RWPE2 (cell line): ENCODE measurements at regions not wholly inside any gene's neighbourhood (a gene's known extent, or its start where the extent isn't known, plus 50 kb on each side); places are given as distances from the start of the nearest gene placed in this dataset.
"Not testable (repeated sequence)": the region's sequence is repeated elsewhere in the genome, so short reads cannot be mapped to it uniquely, and the experiment has no call there.

Experiments used
- ATAC-seq: fragments of 200-7000 bp; cut with Tn5 transposase; 3 replicates; pipeline ENCODE4 v1.9.1; 2021; ENCODE audit warnings: low read depth
- DNase-seq: peaks from one replicate; pipeline ENCODE4 v3.0.0-alpha.2; 2020; ENCODE audit warnings: low spot score
- H3K27ac ChIP-seq: fragments of 450-650 bp; 2 replicates; pipeline ENCODE4 v1.5.1; 2017; ENCODE audit warnings: mild to moderate bottlenecking; ENCODE audit not compliant: poor library complexity, severe bottlenecking
- H3K27me3 ChIP-seq: fragments of 250-450 bp; sonication (Bioruptor Pico); 2 replicates; pipeline ENCODE4 v1.5.1; 2021; ENCODE audit warnings: mild to moderate bottlenecking, moderate library complexity; ENCODE audit not compliant: insufficient read depth, poor library complexity, severe bottlenecking
- H3K36me3 ChIP-seq: fragments of 250-450 bp; sonication (Bioruptor Pico); 2 replicates; pipeline ENCODE4 v1.5.1; 2020; ENCODE audit warnings: low read depth, mild to moderate bottlenecking, moderate library complexity
- H3K4me1 ChIP-seq: fragments of 250-450 bp; sonication (Bioruptor Pico); 2 replicates; pipeline ENCODE4 v1.5.1; 2021; ENCODE audit warnings: mild to moderate bottlenecking, moderate library complexity; ENCODE audit not compliant: insufficient read depth, poor library complexity, severe bottlenecking
- H3K4me3 ChIP-seq: fragments of 250-450 bp; sonication (Bioruptor Pico); 2 replicates; pipeline ENCODE4 v1.5.1; 2021; ENCODE audit warnings: mild to moderate bottlenecking, moderate library complexity; ENCODE audit not compliant: severe bottlenecking
- H3K9me3 ChIP-seq: fragments of 250-450 bp; sonication (Bioruptor Pico); 2 replicates; pipeline ENCODE4 v1.5.1; 2021; ENCODE audit warnings: mild to moderate bottlenecking, moderate library complexity; ENCODE audit not compliant: severe bottlenecking
- TF ChIP-seq, protein P1 (sequence below): fragments of 450-650 bp; IDR thresholded peaks from one replicate; pipeline ENCODE4 v1.5.1; 2017; ENCODE audit warnings: mild to moderate bottlenecking, moderate library complexity; ENCODE audit not compliant: poor library complexity, severe bottlenecking

DNA sequence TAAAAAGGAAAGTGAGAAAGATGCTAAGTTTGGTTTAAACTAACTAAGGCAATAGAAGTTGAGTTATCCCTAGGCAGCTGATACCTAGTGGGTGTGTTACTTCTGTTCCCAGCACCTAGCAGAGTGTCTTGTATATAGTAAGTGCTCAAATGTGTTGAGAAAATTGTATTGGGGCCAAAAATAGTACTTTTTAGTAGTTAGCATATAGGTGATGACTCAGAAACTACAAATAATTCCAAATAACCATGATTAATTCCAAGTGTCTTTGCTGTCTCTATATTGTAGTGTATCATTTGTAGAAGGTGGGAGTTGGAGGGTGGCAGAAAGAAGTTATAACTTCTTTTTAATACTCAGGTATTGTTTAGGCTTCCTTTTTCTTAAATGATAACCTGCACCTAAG is 362.7 kb downstream of the RND3 start:
- Histone ChIP-seq H3K36me3 (no peaks in the 10 kb centered on the region), H3K9me3 (no peaks in the 10 kb centered on the region), H3K4me1 (peaks cover 23% of the 10 kb centered on the region), H3K27me3 (no peaks in the 10 kb centered on the region), H3K4me3 (no peak overlapping the region), H3K27ac (no peak overlapping the region)
- ATAC-seq, result no peak
- no peak for DNase-seq
- TF ChIP-seq, protein P1, sequence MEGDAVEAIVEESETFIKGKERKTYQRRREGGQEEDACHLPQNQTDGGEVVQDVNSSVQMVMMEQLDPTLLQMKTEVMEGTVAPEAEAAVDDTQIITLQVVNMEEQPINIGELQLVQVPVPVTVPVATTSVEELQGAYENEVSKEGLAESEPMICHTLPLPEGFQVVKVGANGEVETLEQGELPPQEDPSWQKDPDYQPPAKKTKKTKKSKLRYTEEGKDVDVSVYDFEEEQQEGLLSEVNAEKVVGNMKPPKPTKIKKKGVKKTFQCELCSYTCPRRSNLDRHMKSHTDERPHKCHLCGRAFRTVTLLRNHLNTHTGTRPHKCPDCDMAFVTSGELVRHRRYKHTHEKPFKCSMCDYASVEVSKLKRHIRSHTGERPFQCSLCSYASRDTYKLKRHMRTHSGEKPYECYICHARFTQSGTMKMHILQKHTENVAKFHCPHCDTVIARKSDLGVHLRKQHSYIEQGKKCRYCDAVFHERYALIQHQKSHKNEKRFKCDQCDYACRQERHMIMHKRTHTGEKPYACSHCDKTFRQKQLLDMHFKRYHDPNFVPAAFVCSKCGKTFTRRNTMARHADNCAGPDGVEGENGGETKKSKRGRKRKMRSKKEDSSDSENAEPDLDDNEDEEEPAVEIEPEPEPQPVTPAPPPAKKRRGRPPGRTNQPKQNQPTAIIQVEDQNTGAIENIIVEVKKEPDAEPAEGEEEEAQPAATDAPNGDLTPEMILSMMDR, result no peak

DNA sequence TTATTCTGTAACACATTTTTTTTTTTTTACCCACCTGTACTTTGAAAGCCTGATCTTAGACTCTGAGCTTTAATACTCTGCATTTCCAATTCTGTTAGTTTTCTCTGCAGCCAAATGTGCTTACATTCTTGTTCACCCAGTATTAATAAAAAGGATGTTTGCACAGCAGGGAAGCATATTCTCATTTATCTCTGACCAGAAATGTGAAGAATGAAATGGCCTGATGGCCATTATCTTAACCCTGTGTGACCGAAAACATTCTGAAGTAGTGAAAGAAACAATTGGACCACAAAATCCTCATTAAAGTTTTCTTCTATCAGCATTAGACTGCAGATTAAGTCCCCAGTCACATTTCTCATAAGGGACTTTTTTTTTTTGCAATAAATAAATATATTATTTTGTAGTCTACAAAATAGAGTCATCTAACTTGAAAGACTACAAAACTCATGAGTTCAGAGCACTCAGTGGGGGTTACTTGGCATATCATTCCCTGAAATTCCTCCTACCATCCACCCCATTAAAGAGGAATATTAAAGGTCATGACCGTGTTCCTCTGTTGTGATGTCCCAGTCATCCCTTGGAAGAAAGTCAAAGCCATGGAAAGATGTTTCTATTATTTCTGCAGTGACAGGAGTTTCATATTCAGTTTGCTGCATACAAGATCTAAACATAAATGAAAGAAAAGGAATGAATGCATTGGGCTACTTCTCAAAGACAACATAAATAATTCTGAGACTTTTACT is 364.4 kb downstream of the RND3 start:
- no peak overlapping the region for H3K27ac ChIP-seq
- no peak for DNase-seq
- no peak for ATAC-seq

DNA sequence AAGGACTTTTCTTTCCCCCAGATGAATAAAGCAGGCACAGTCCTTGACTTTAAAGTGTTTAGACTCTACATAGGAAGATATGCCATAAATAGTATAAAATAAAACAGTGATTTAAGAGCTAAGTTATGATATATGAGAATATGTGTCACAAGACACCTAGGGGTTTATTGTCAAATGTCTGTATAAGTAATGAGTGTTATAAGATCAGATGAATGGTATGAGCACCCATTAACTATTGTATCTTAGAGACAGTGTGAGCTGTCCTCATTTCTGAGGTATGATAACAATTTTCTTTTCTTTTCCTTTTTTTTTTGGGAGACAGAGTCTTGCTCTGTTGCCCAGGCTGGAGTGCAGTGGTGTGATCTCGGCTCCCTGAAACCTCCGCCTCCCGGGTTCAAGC is 365.3 kb downstream of the RND3 start:
- Histone ChIP-seq H3K27me3 (no peaks in the 10 kb centered on the region), H3K4me3 (no peak overlapping the region), H3K4me1 (peaks cover 23% of the 10 kb centered on the region), H3K27ac (no peak overlapping the region), H3K9me3 (no peaks in the 10 kb centered on the region), H3K36me3 (no peaks in the 10 kb centered on the region)
- TF ChIP-seq, protein P1, result no peak
- DNase-seq (no peak), ATAC-seq (no peak)

More for the DNA sequence above, 364.4 kb downstream of the RND3 start:
- Histone ChIP-seq H3K4me1 (peaks cover 23% of the 10 kb centered on the region), H3K27me3 (no peaks in the 10 kb centered on the region), H3K36me3 (no peaks in the 10 kb centered on the region), H3K4me3 (no peak overlapping the region), H3K9me3 (no peaks in the 10 kb centered on the region)
- TF ChIP-seq, protein P1, result no peak

DNA sequence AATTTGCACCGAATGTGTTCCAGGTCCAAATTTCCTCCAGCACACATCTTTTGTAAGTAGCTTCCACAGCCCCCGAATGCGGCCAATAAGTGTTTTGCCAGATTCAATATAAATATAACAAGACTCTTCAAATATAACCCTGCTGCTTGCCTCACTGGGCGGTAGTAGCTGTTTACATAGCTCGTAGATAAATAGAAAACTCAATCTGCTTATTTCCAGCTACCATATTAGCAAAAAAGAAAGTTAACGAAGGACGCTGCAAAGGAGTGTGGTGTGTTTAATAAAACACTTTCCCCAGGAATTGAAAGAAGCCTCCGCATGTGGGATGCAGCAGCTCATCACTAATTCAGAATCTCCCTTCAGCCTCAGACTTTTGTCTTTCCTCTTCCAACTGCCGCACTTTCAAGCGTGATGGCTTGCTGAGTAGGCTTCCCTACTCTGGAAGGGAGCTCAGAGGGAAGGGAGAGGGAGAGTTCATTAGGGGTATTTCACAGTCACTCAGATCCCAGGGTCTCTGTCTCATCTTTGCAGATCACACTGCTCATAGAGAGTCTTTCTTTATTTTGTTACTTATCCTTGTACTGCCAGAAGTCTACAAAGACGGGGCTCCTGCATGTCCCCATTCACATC is 367.0 kb downstream of the RND3 start:
- TF ChIP-seq, protein P1, result no peak
- no peak overlapping the region for H3K27ac ChIP-seq
- H3K4me3 ChIP-seq, result no peak overlapping the region
- DNase-seq (no peak), ATAC-seq (no peak)
- no peaks in the 10 kb centered on the region for H3K27me3 ChIP-seq
- H3K9me3 ChIP-seq, result no peaks in the 10 kb centered on the region
- H3K36me3 ChIP-seq, result no peaks in the 10 kb centered on the region
- H3K4me1 ChIP-seq, result peaks cover 7% of the 10 kb centered on the region

DNA sequence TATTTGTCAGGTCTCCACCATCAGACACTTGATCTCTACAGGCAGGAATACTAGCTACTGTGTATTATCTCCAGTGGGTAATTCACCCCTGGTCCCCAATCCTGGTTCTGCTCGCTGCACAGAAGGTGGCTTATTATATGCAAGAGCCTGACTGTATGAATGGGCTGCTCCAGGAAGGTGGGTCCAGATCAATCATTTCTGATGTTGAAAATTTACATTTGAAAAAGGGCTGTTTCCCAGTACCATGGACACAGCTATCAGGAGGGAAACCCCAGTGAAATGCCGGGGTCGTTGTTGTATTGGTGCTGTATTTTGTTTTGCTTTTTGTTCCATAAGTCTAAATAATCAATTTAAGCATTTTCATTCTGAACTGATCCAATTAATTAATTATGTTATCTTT is 367.6 kb downstream of the RND3 start:
- Histone ChIP-seq H3K4me1 (peaks cover 3% of the 10 kb centered on the region), H3K4me3 (no peak overlapping the region), H3K27ac (no peak overlapping the region), H3K36me3 (no peaks in the 10 kb centered on the region), H3K27me3 (no peaks in the 10 kb centered on the region), H3K9me3 (no peaks in the 10 kb centered on the region)
- TF ChIP-seq, protein P1, result no peak
- ATAC-seq, result no peak
- no peak for DNase-seq

DNA sequence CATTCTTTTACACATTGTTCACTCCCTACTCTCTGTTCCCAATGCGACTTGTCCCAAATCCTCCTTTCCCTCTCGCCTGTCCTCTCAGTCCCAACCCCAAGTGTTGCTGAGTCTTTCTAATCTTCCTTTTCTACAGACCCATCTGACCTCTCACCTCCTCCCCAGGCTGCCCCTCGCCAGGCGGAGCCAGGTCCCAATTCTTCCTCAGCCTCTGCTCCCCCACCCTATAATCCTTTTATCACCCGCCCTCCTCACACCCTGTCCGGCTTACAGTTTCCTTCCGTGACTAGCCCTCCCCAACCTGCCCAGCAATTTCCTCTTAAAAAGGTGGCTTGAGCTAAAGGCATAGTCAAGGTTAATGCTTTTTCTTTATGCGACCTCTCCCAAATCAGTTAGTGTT is 373.4 kb downstream of the RND3 start:
- not testable (repeated sequence) for H3K4me1 ChIP-seq, H3K27me3 ChIP-seq, DNase-seq, H3K9me3 ChIP-seq, H3K27ac ChIP-seq, ATAC-seq, H3K4me3 ChIP-seq, H3K36me3 ChIP-seq
